LNCaP clone FGC (cell line): ENCODE measurements at regions not wholly inside any gene's neighbourhood (a gene's known extent, or its start where the extent isn't known, plus 50 kb on each side); places are given as distances from the start of the nearest gene placed in this dataset.

Source experiments
- DNase-seq: peaks from one replicate; pipeline ENCODE4 v3.0.0-alpha.2; 2011; ENCODE audit warnings: low read depth
- H3K4me3 ChIP-seq: 2 replicates; pipeline ENCODE4 v1.5.1; 2011; ENCODE audit warnings: mild to moderate bottlenecking, low read depth, low read length, control low read depth
- CTCF ChIP-seq: IDR thresholded peaks from 2 replicates; pipeline ENCODE4 v1.5.1; 2012; ENCODE audit warnings: mild to moderate bottlenecking; ENCODE audit not compliant: control insufficient read depth, insufficient read depth; ENCODE audit errors: extremely low read depth

GRCh38 chr2:189267491-189267890, 87.9 kb upstream of the COL5A2 start:
- no peak overlapping the region for H3K4me3 ChIP-seq

GRCh38 chr2:189267925-189268579, 88.5 kb upstream of the COL5A2 start:
- no peak for DNase-seq
- TF ChIP-seq CTCF: no peak
- no peak overlapping the region for H3K4me3 ChIP-seq

More at GRCh38 chr2:189267491-189267890, 87.9 kb upstream of the COL5A2 start:
- no peak for TF ChIP-seq CTCF
- no peak for DNase-seq

GRCh38 chr2:189268763-189269162, 89.2 kb upstream of the COL5A2 start:
- DNase-seq: no peak
- no peak overlapping the region for H3K4me3 ChIP-seq
- TF ChIP-seq CTCF: no peak

- H3K4me3 ChIP-seq: no peak overlapping the region
- no peak for DNase-seq
- no peak for TF ChIP-seq CTCF
These were observed 94.2 kb upstream of the COL5A2 start for GRCh38 chr2:189273734-189274133.

GRCh38 chr2:189274361-189274760, 94.8 kb upstream of the COL5A2 start:
- H3K4me3 ChIP-seq: no peak overlapping the region
- DNase-seq: no peak
- no peak for TF ChIP-seq CTCF

GRCh38 chr2:189276277-189276676, 96.7 kb upstream of the COL5A2 start:
- no peak for TF ChIP-seq CTCF
- no peak for DNase-seq
- H3K4me3 ChIP-seq: no peak overlapping the region

GRCh38 chr2:189281201-189281600, 101.6 kb upstream of the COL5A2 start:
- TF ChIP-seq CTCF: no peak
- no peak for DNase-seq
- no peak overlapping the region for H3K4me3 ChIP-seq
